IPS-20b (cell line): ENCODE measurements at regions not wholly inside any gene's neighbourhood (a gene's known extent, or its start where the extent isn't known, plus 50 kb on each side); places are given as distances from the start of the nearest gene placed in this dataset.
"Not testable (repeated sequence)": the region's sequence is repeated elsewhere in the genome, so short reads cannot be mapped to it uniquely, and the experiment has no call there.

Source experiments
- H3K27ac ChIP-seq: one replicate; pipeline ENCODE4 v1.5.1; 2013; ENCODE audit warnings: low read length
- H3K27me3 ChIP-seq: 2 replicates; pipeline ENCODE4 v1.6.1; 2013; ENCODE audit warnings: mild to moderate bottlenecking, low read length, inconsistent platforms; ENCODE audit not compliant: insufficient read depth
- H3K36me3 ChIP-seq: 2 replicates; pipeline ENCODE4 v1.6.1; 2013; ENCODE audit warnings: low read depth, mild to moderate bottlenecking, inconsistent platforms, low read length, moderate library complexity; ENCODE audit not compliant: insufficient read depth
- H3K4me1 ChIP-seq: 2 replicates; pipeline ENCODE4 v1.6.1; 2013; ENCODE audit warnings: mild to moderate bottlenecking, control low read depth, inconsistent platforms, low read length, moderate library complexity; ENCODE audit not compliant: insufficient read depth
- H3K4me3 ChIP-seq: 2 replicates; pipeline ENCODE4 v1.5.1; 2013; ENCODE audit warnings: mild to moderate bottlenecking, low read length, inconsistent platforms
- H3K9ac ChIP-seq: 2 replicates; pipeline ENCODE4 v1.6.1; 2013; ENCODE audit warnings: low read depth, mild to moderate bottlenecking, inconsistent platforms, low read length, moderate library complexity
- H3K9me3 ChIP-seq: 2 replicates; pipeline ENCODE4 v1.6.1; 2013; ENCODE audit warnings: mild to moderate bottlenecking, low read depth, low read length, inconsistent platforms; ENCODE audit not compliant: insufficient read depth

- Histone ChIP-seq H3K4me1 (peaks cover 6% of the 10 kb centered on the region), H3K27ac (no peak overlapping the region), H3K4me3 (no peak overlapping the region), H3K9ac (no peak overlapping the region), H3K27me3 (no peaks in the 10 kb centered on the region), H3K9me3 (no peaks in the 10 kb centered on the region), H3K36me3 (no peaks in the 10 kb centered on the region)
Measured at GRCh38 chr10:114708084-114708483, 50.0 kb upstream of the ABLIM1 start.

GRCh38 chr10:114708717-114709335, 50.8 kb upstream of the ABLIM1 start:
- Histone ChIP-seq H3K4me1 (peaks cover 13% of the 10 kb centered on the region), H3K36me3 (no peaks in the 10 kb centered on the region), H3K9ac (no peak overlapping the region), H3K9me3 (no peaks in the 10 kb centered on the region), H3K4me3 (no peak overlapping the region), H3K27ac (no peak overlapping the region), H3K27me3 (no peaks in the 10 kb centered on the region)

- H3K27me3 ChIP-seq, result no peaks in the 10 kb centered on the region
- peaks cover 19% of the 10 kb centered on the region for H3K4me1 ChIP-seq
Measured at GRCh38 chr10:114709984-114710383, 51.9 kb upstream of the ABLIM1 start.

GRCh38 chr10:114711176-114711868, 53.2 kb upstream of the ABLIM1 start:
- Histone ChIP-seq H3K9ac (no peak overlapping the region), H3K4me1 (peaks cover 19% of the 10 kb centered on the region), H3K27ac (no peak overlapping the region), H3K36me3 (no peaks in the 10 kb centered on the region), H3K27me3 (no peaks in the 10 kb centered on the region), H3K4me3 (no peak overlapping the region), H3K9me3 (no peaks in the 10 kb centered on the region)

More at GRCh38 chr10:114709984-114710383, 51.9 kb upstream of the ABLIM1 start:
- H3K9ac ChIP-seq, result no peak overlapping the region
- H3K36me3 ChIP-seq, result no peaks in the 10 kb centered on the region
- no peak overlapping the region for H3K27ac ChIP-seq
- H3K9me3 ChIP-seq, result no peaks in the 10 kb centered on the region
- no peak overlapping the region for H3K4me3 ChIP-seq

GRCh38 chr10:114711869-114712250, 53.8 kb upstream of the ABLIM1 start:
- Histone ChIP-seq H3K9ac (no peak overlapping the region), H3K9me3 (no peaks in the 10 kb centered on the region), H3K27me3 (no peaks in the 10 kb centered on the region), H3K4me3 (no peak overlapping the region), H3K4me1 (peaks cover 19% of the 10 kb centered on the region), H3K27ac (no peak overlapping the region), H3K36me3 (no peaks in the 10 kb centered on the region)

GRCh38 chr10:114713525-114714090, 55.5 kb upstream of the ABLIM1 start:
- no peak overlapping the region for H3K9ac ChIP-seq
- H3K4me3 ChIP-seq, result no peak overlapping the region
- no peaks in the 10 kb centered on the region for H3K27me3 ChIP-seq
- no peak overlapping the region for H3K27ac ChIP-seq
- H3K4me1 ChIP-seq, result peaks cover 17% of the 10 kb centered on the region
- no peaks in the 10 kb centered on the region for H3K36me3 ChIP-seq
- H3K9me3 ChIP-seq, result no peaks in the 10 kb centered on the region

- H3K4me3 ChIP-seq, result no peak overlapping the region
- H3K36me3 ChIP-seq, result no peaks in the 10 kb centered on the region
- no peak overlapping the region for H3K27ac ChIP-seq
- peaks cover 14% of the 10 kb centered on the region for H3K4me1 ChIP-seq
- no peaks in the 10 kb centered on the region for H3K27me3 ChIP-seq
- H3K9ac ChIP-seq, result no peak overlapping the region
- no peaks in the 10 kb centered on the region for H3K9me3 ChIP-seq
Measured at GRCh38 chr10:114714281-114714741, 56.2 kb upstream of the ABLIM1 start.

- Histone ChIP-seq H3K4me3 (no peak overlapping the region), H3K4me1 (peaks cover 14% of the 10 kb centered on the region), H3K27me3 (no peaks in the 10 kb centered on the region), H3K9me3 (no peaks in the 10 kb centered on the region), H3K36me3 (no peaks in the 10 kb centered on the region), H3K27ac (no peak overlapping the region), H3K9ac (no peak overlapping the region)
Measured at GRCh38 chr10:114715171-114715670, 57.1 kb upstream of the ABLIM1 start.

- peaks cover 14% of the 10 kb centered on the region for H3K4me1 ChIP-seq
- H3K36me3 ChIP-seq, result no peaks in the 10 kb centered on the region
- H3K4me3 ChIP-seq, result no peak overlapping the region
- no peak overlapping the region for H3K9ac ChIP-seq
- H3K9me3 ChIP-seq, result no peaks in the 10 kb centered on the region
- H3K27me3 ChIP-seq, result no peaks in the 10 kb centered on the region
- H3K27ac ChIP-seq, result no peak overlapping the region
Measured at GRCh38 chr10:114716811-114717404, 58.8 kb upstream of the ABLIM1 start.

GRCh38 chr10:114717881-114718280, 59.8 kb upstream of the ABLIM1 start:
- H3K4me1 ChIP-seq, result peaks cover 14% of the 10 kb centered on the region
- H3K27ac ChIP-seq, H3K4me3 ChIP-seq, H3K27me3 ChIP-seq, H3K9ac ChIP-seq, H3K36me3 ChIP-seq, H3K9me3 ChIP-seq: not testable (repeated sequence)

- H3K27ac ChIP-seq, result no peak overlapping the region
Measured at GRCh38 chr10:114718374-114718773, 60.3 kb upstream of the ABLIM1 start.

More at GRCh38 chr10:114718374-114718773, 60.3 kb upstream of the ABLIM1 start:
- Histone ChIP-seq H3K36me3 (no peaks in the 10 kb centered on the region), H3K4me3 (no peak overlapping the region), H3K9me3 (no peaks in the 10 kb centered on the region), H3K4me1 (peaks cover 10% of the 10 kb centered on the region), H3K27me3 (no peaks in the 10 kb centered on the region), H3K9ac (no peak overlapping the region)
